ENCODE measurements at regions not wholly inside any gene's neighbourhood (a gene's known extent, or its start where the extent isn't known, plus 50 kb on each side); places are given as distances from the start of the nearest gene placed in this dataset.

DNA sequence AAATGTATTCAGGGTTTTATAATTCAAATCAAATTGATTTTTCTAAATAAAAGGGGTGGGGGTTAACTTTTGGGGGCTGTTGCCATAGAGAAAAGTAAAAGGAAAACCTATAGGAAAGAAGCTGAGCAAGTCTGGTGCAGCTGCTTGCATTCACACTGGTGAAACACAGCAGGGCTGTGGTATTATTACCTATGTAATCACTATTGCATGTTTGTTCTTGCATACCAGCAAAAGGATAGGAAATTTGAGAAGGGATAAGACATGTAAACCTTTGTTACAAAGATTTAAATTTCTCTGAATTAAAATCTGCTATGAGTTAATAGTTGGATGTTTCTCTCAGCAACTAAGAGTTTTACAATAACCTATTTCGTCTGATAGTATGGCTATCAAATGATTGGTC is 346.7 kb downstream of the EFNA5 start:
- FAIRE-seq: no peak
- Histone ChIP-seq H4K20me1 (ENCODE audit: control insufficient read depth, extremely low read depth, insufficient read depth, low read length) (no peaks in the 10 kb centered on the region), H3K4me1 (ENCODE audit: control insufficient read depth, extremely low read depth, insufficient read depth, low read length) (peaks cover 14% of the 10 kb centered on the region), H3K9ac (ENCODE audit: control insufficient read depth, extremely low read depth, insufficient read depth, low read length) (no peak overlapping the region), H2AFZ (ENCODE audit: control insufficient read depth, low read length) (no peak overlapping the region), H3K27ac (ENCODE audit: control insufficient read depth, insufficient read depth, low read length) (no peak overlapping the region), H3K27me3 (ENCODE audit: control insufficient read depth, extremely low read depth, insufficient read depth, low read length) (no peaks in the 10 kb centered on the region), H3K79me2 (ENCODE audit: control insufficient read depth, insufficient read depth, low read length) (no peaks in the 10 kb centered on the region), H3K4me2 (ENCODE audit: control insufficient read depth, extremely low read depth, insufficient read depth, low read depth, low read length) (no peak overlapping the region), H3K9me3 (ENCODE audit: control insufficient read depth, low read depth, low read length) (no peaks in the 10 kb centered on the region), H3K36me3 (ENCODE audit: control insufficient read depth in 2 of 2, extremely low read depth in 1 of 2, insufficient read depth in 2 of 2, low read length in 2 of 2) (no peaks in the 10 kb centered on the region), H3K9me1 (ENCODE audit: control insufficient read depth, extremely low read depth, insufficient read depth, low read length) (no peaks in the 10 kb centered on the region), H3K4me3 (ENCODE audit: control insufficient read depth in 2 of 3, extremely low read depth in 1 of 3, insufficient read depth in 2 of 3, low read depth in 1 of 3, low read length in 3 of 3) (no peak overlapping the region)
- no peak for DNase-seq (ENCODE audit: low read depth, low spot score)
- TF ChIP-seq, protein P1, sequence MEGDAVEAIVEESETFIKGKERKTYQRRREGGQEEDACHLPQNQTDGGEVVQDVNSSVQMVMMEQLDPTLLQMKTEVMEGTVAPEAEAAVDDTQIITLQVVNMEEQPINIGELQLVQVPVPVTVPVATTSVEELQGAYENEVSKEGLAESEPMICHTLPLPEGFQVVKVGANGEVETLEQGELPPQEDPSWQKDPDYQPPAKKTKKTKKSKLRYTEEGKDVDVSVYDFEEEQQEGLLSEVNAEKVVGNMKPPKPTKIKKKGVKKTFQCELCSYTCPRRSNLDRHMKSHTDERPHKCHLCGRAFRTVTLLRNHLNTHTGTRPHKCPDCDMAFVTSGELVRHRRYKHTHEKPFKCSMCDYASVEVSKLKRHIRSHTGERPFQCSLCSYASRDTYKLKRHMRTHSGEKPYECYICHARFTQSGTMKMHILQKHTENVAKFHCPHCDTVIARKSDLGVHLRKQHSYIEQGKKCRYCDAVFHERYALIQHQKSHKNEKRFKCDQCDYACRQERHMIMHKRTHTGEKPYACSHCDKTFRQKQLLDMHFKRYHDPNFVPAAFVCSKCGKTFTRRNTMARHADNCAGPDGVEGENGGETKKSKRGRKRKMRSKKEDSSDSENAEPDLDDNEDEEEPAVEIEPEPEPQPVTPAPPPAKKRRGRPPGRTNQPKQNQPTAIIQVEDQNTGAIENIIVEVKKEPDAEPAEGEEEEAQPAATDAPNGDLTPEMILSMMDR (optimal IDR thresholded peaks at IDR 0.05 in 1 of 3, IDR thresholded peaks at IDR 0.05 in 1 of 3, conservative IDR thresholded peaks at IDR 0.05 in 1 of 3; ENCODE audit: extremely low read depth in 1 of 3, insufficient read depth in 2 of 3, low read length in 3 of 3): no peak
- no peak for TF ChIP-seq EZH2 (IDR thresholded peaks at IDR 0.05; ENCODE audit: low read length)
- dilution Hi-C loops (cut with MboI; ENCODE audit: extremely low pct_ligation_motif_present, low sequenced_read_pairs): no loop called here

DNA sequence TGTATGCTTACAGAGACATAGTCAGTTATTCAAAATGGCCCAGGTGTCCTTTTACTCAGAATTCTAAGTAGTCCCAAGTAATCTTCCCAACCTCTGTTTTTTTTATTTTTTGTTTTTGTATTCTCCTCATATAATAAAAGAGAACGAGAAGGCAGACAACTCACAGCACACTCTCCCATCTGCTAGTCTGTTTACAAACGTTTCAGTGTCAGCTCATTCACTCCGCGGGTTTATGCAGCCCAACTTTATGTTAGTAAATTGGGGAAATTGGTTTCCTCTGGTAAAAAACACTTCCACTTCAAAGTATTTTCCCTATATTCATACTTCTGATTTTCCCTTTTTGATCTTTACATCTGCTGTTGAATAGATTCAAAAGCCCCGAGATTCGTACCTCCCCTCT is 347.2 kb downstream of the EFNA5 start:
- Histone ChIP-seq H3K27ac (ENCODE audit: control insufficient read depth, insufficient read depth, low read length) (no peak overlapping the region), H3K4me2 (ENCODE audit: control insufficient read depth, extremely low read depth, insufficient read depth, low read depth, low read length) (no peak overlapping the region), H4K20me1 (ENCODE audit: control insufficient read depth, extremely low read depth, insufficient read depth, low read length) (no peaks in the 10 kb centered on the region), H3K9ac (ENCODE audit: control insufficient read depth, extremely low read depth, insufficient read depth, low read length) (no peak overlapping the region), H3K27me3 (ENCODE audit: control insufficient read depth, extremely low read depth, insufficient read depth, low read length) (no peaks in the 10 kb centered on the region), H3K4me1 (ENCODE audit: control insufficient read depth, extremely low read depth, insufficient read depth, low read length) (peaks cover 14% of the 10 kb centered on the region), H3K4me3 (ENCODE audit: control insufficient read depth in 2 of 3, extremely low read depth in 1 of 3, insufficient read depth in 2 of 3, low read depth in 1 of 3, low read length in 3 of 3) (no peak overlapping the region), H3K79me2 (ENCODE audit: control insufficient read depth, insufficient read depth, low read length) (no peaks in the 10 kb centered on the region), H3K9me3 (ENCODE audit: control insufficient read depth, low read depth, low read length) (no peaks in the 10 kb centered on the region), H3K36me3 (ENCODE audit: control insufficient read depth in 2 of 2, extremely low read depth in 1 of 2, insufficient read depth in 2 of 2, low read length in 2 of 2) (no peaks in the 10 kb centered on the region), H3K9me1 (ENCODE audit: control insufficient read depth, extremely low read depth, insufficient read depth, low read length) (no peaks in the 10 kb centered on the region), H2AFZ (ENCODE audit: control insufficient read depth, low read length) (no peak overlapping the region)
- no peak for TF ChIP-seq EZH2 (IDR thresholded peaks at IDR 0.05; ENCODE audit: low read length)
- TF ChIP-seq, protein P1 (optimal IDR thresholded peaks at IDR 0.05 in 1 of 3, IDR thresholded peaks at IDR 0.05 in 1 of 3, conservative IDR thresholded peaks at IDR 0.05 in 1 of 3; ENCODE audit: extremely low read depth in 1 of 3, insufficient read depth in 2 of 3, low read length in 3 of 3): no peak
- no peak for DNase-seq (ENCODE audit: low read depth, low spot score)
- dilution Hi-C loops (cut with MboI; ENCODE audit: extremely low pct_ligation_motif_present, low sequenced_read_pairs): no loop called here
- FAIRE-seq: no peak
